ENCODE measurements at regions not wholly inside any gene's neighbourhood (a gene's known extent, or its start where the extent isn't known, plus 50 kb on each side); places are given as distances from the start of the nearest gene placed in this dataset.

GRCh38 chr6:22471746-22472145, 97.6 kb upstream of the HDGFL1 start:
- no peak for TF ChIP-seq GATA2 (IDR thresholded peaks at IDR 0.05; ENCODE audit: low read depth, low read length)
- TF ChIP-seq GATA3 (IDR thresholded peaks at IDR 0.05; ENCODE audit: low read depth, low read length), result no peak

Data from SH-SY5Y (cell line).